Mesendoderm (in vitro differentiated cells): ENCODE measurements at regions not wholly inside any gene's neighbourhood (a gene's known extent, or its start where the extent isn't known, plus 50 kb on each side); places are given as distances from the start of the nearest gene placed in this dataset.

ENCODE experiments used
- DNase-seq: peaks from one replicate; pipeline ENCODE4 v3.0.0; 2013
- H2AK5ac ChIP-seq: 2 replicates; pipeline ENCODE4 v1.6.1; 2013; ENCODE audit warnings: low read length, inconsistent platforms
- H2BK120ac ChIP-seq: 2 replicates; pipeline ENCODE4 v1.6.1; 2013; ENCODE audit warnings: low read depth, mild to moderate bottlenecking, low read length, moderate library complexity, mixed read lengths
- H2BK15ac ChIP-seq: replicated peaks from 2 replicates; pipeline ENCODE4 v1.6.1; 2013; ENCODE audit warnings: low read depth, mild to moderate bottlenecking, moderate library complexity
- H2BK5ac ChIP-seq: 2 replicates; pipeline ENCODE4 v1.6.1; 2013; ENCODE audit warnings: low read length, inconsistent platforms
- H3K18ac ChIP-seq: 2 replicates; pipeline ENCODE4 v1.6.1; 2013; ENCODE audit warnings: mild to moderate bottlenecking, low read length, mixed read lengths
- H3K23ac ChIP-seq: one replicate; pipeline ENCODE4 v1.6.1; 2013; ENCODE audit warnings: low read length
- H3K27ac ChIP-seq: 2 replicates; pipeline ENCODE4 v1.5.1; 2013; ENCODE audit warnings: low read depth, mild to moderate bottlenecking, inconsistent platforms, low read length, moderate library complexity
- H3K27me3 ChIP-seq: 2 replicates; pipeline ENCODE4 v1.6.1; 2013; ENCODE audit warnings: low read length, control low read depth, mild to moderate bottlenecking, inconsistent platforms; ENCODE audit not compliant: insufficient read depth, poor library complexity
- H3K36me3 ChIP-seq: 2 replicates; pipeline ENCODE4 v1.6.1; 2013; ENCODE audit warnings: low read length, inconsistent platforms; ENCODE audit not compliant: control insufficient read depth, insufficient read depth
- H3K4ac ChIP-seq: one replicate; pipeline ENCODE4 v1.6.1; 2013; ENCODE audit warnings: low read depth, mild to moderate bottlenecking, low read length, moderate library complexity
- H3K4me1 ChIP-seq: 2 replicates; pipeline ENCODE4 v1.6.1; 2013; ENCODE audit warnings: low read depth, low read length, inconsistent platforms; ENCODE audit not compliant: control insufficient read depth
- H3K4me2 ChIP-seq: 2 replicates; pipeline ENCODE4 v1.6.1; 2013; ENCODE audit warnings: low read length
- H3K4me3 ChIP-seq: 2 replicates; pipeline ENCODE4 v1.5.1; 2013; ENCODE audit warnings: mild to moderate bottlenecking, low read length
- H3K56ac ChIP-seq: one replicate; pipeline ENCODE4 v1.6.1; 2013; ENCODE audit warnings: low read length
- H3K79me1 ChIP-seq: 2 replicates; pipeline ENCODE4 v1.6.1; 2013; ENCODE audit warnings: low read length, inconsistent platforms
- H3K79me2 ChIP-seq: 2 replicates; pipeline ENCODE4 v1.6.1; 2013; ENCODE audit warnings: mild to moderate bottlenecking, low read length; ENCODE audit not compliant: control insufficient read depth, insufficient read depth
- H3K9ac ChIP-seq: 2 replicates; pipeline ENCODE4 v1.6.1; 2013; ENCODE audit warnings: low read length, inconsistent platforms
- H4K5ac ChIP-seq: one replicate; pipeline ENCODE4 v1.6.1; 2013; ENCODE audit warnings: low read length
- H4K8ac ChIP-seq: one replicate; pipeline ENCODE4 v1.6.1; 2013; ENCODE audit warnings: low read depth, mild to moderate bottlenecking, control low read depth, low read length, moderate library complexity
- WGBS: extraction: QIAGEN DNeasy Blood & Tissue Kit; methylation state at CpG from one replicate; pipeline ENCODE4 v1.1.7; 2013; ENCODE audit warnings: low lambda C conversion rate, missing lambda C conversion rate; ENCODE audit not compliant: insufficient coverage; ENCODE audit errors: extremely low coverage; 5-methylcytosine and 5-hydroxymethylcytosine counted together

- Histone ChIP-seq H2BK15ac (no peak overlapping the region), H3K79me1 (no peaks in the 10 kb centered on the region), H3K4me1 (peaks cover 4% of the 10 kb centered on the region), H3K4ac (no peak overlapping the region), H3K56ac (no peak overlapping the region), H3K79me2 (no peaks in the 10 kb centered on the region), H3K4me2 (no peak overlapping the region), H2BK120ac (no peak overlapping the region), H3K4me3 (no peak overlapping the region), H3K9ac (no peak overlapping the region), H2AK5ac (no peak overlapping the region), H3K27ac (no peak overlapping the region), H4K8ac (no peak overlapping the region), H3K18ac (no peak overlapping the region), H4K5ac (no peak overlapping the region), H3K36me3 (no peaks in the 10 kb centered on the region), H2BK5ac (no peak overlapping the region), H3K23ac (no peak overlapping the region), H3K27me3 (no peaks in the 10 kb centered on the region)
- WGBS = no CpG with 5 or more reads among the region's 2 CpGs
- peak; percentile 55 for DNase-seq
Measured at GRCh38 chr2:203585516-203585915, 50.4 kb upstream of the RAPH1 start.

- no peak overlapping the region for H3K4me3 ChIP-seq
- no peak overlapping the region for H3K27ac ChIP-seq
- no peak overlapping the region for H2BK5ac ChIP-seq
- no peak overlapping the region for H2BK15ac ChIP-seq
- no peak overlapping the region for H3K23ac ChIP-seq
- H3K4me2 ChIP-seq = no peak overlapping the region
- no peak overlapping the region for H2BK120ac ChIP-seq
- H4K5ac ChIP-seq = no peak overlapping the region
- no peak overlapping the region for H3K18ac ChIP-seq
- H4K8ac ChIP-seq = no peak overlapping the region
- H3K56ac ChIP-seq = no peak overlapping the region
- H3K27me3 ChIP-seq = no peaks in the 10 kb centered on the region
- no peak overlapping the region for H3K9ac ChIP-seq
- H2AK5ac ChIP-seq = no peak overlapping the region
- no peaks in the 10 kb centered on the region for H3K79me1 ChIP-seq
- no peaks in the 10 kb centered on the region for H3K79me2 ChIP-seq
- H3K36me3 ChIP-seq = no peaks in the 10 kb centered on the region
- peaks cover 4% of the 10 kb centered on the region for H3K4me1 ChIP-seq
- H3K4ac ChIP-seq = no peak overlapping the region
- DNase-seq = no peak
- no CpG with 5 or more reads among the region's 6 CpGs for WGBS
Measured at GRCh38 chr2:203586206-203586605, 51.1 kb upstream of the RAPH1 start.

GRCh38 chr2:203586696-203587095 is 51.6 kb upstream of the RAPH1 start:
- H3K9ac ChIP-seq = no peak overlapping the region
- WGBS = no CpG with 5 or more reads among the region's 4 CpGs
- H2BK120ac ChIP-seq = no peak overlapping the region
- H2BK15ac ChIP-seq = no peak overlapping the region
- no peak overlapping the region for H3K4me3 ChIP-seq
- H3K27me3 ChIP-seq = no peaks in the 10 kb centered on the region
- H3K36me3 ChIP-seq = no peaks in the 10 kb centered on the region
- peak; percentile 38 for DNase-seq
- H3K4ac ChIP-seq = no peak overlapping the region
- no peak overlapping the region for H2AK5ac ChIP-seq
- H4K5ac ChIP-seq = no peak overlapping the region
- H3K4me1 ChIP-seq = peaks cover 4% of the 10 kb centered on the region
- no peak overlapping the region for H3K56ac ChIP-seq
- no peak overlapping the region for H3K18ac ChIP-seq
- no peak overlapping the region for H3K27ac ChIP-seq
- no peak overlapping the region for H4K8ac ChIP-seq
- H3K4me2 ChIP-seq = no peak overlapping the region
- H3K79me1 ChIP-seq = no peaks in the 10 kb centered on the region
- H3K79me2 ChIP-seq = no peaks in the 10 kb centered on the region
- no peak overlapping the region for H3K23ac ChIP-seq
- no peak overlapping the region for H2BK5ac ChIP-seq

GRCh38 chr2:203590496-203590895 is 55.4 kb upstream of the RAPH1 start:
- H3K36me3 ChIP-seq = no peaks in the 10 kb centered on the region
- no CpG with 5 or more reads among the region's 2 CpGs for WGBS

GRCh38 chr2:203591642-203592041 is 56.5 kb upstream of the RAPH1 start:
- H4K8ac ChIP-seq = no peak overlapping the region

More at GRCh38 chr2:203590496-203590895, 55.4 kb upstream of the RAPH1 start:
- Histone ChIP-seq H2BK120ac (no peak overlapping the region), H3K56ac (no peak overlapping the region), H3K79me2 (no peaks in the 10 kb centered on the region), H3K9ac (no peak overlapping the region), H4K8ac (no peak overlapping the region), H3K4ac (no peak overlapping the region), H4K5ac (no peak overlapping the region), H2BK15ac (no peak overlapping the region), H3K79me1 (no peaks in the 10 kb centered on the region), H3K27me3 (no peaks in the 10 kb centered on the region), H3K4me3 (no peak overlapping the region), H3K27ac (no peak overlapping the region), H3K23ac (no peak overlapping the region), H3K4me1 (peaks cover 2% of the 10 kb centered on the region), H3K18ac (no peak overlapping the region), H2AK5ac (no peak overlapping the region), H3K4me2 (no peak overlapping the region), H2BK5ac (no peak overlapping the region)
- no peak for DNase-seq

GRCh38 chr2:203592470-203592869 is 57.4 kb upstream of the RAPH1 start:
- no peak overlapping the region for H3K23ac ChIP-seq
- H3K79me2 ChIP-seq = no peaks in the 10 kb centered on the region
- H3K27me3 ChIP-seq = no peaks in the 10 kb centered on the region
- no peak overlapping the region for H3K56ac ChIP-seq
- H3K4me1 ChIP-seq = no peaks in the 10 kb centered on the region
- no peak overlapping the region for H2BK5ac ChIP-seq
- H3K4ac ChIP-seq = no peak overlapping the region
- no peak overlapping the region for H3K4me3 ChIP-seq
- no peak overlapping the region for H3K4me2 ChIP-seq
- no peak overlapping the region for H2BK15ac ChIP-seq
- no peak overlapping the region for H2BK120ac ChIP-seq
- no peak overlapping the region for H4K5ac ChIP-seq
- H3K9ac ChIP-seq = no peak overlapping the region
- no CpG with 5 or more reads among the region's 2 CpGs for WGBS
- no peak overlapping the region for H2AK5ac ChIP-seq
- no peak overlapping the region for H3K27ac ChIP-seq
- no peak overlapping the region for H3K18ac ChIP-seq
- no peaks in the 10 kb centered on the region for H3K79me1 ChIP-seq
- no peak for DNase-seq
- no peak overlapping the region for H4K8ac ChIP-seq
- no peaks in the 10 kb centered on the region for H3K36me3 ChIP-seq

More at GRCh38 chr2:203591642-203592041, 56.5 kb upstream of the RAPH1 start:
- H3K79me2 ChIP-seq = no peaks in the 10 kb centered on the region
- no peak overlapping the region for H3K18ac ChIP-seq
- H3K4me1 ChIP-seq = no peaks in the 10 kb centered on the region
- H4K5ac ChIP-seq = no peak overlapping the region
- H2AK5ac ChIP-seq = no peak overlapping the region
- H3K4ac ChIP-seq = no peak overlapping the region
- H3K27me3 ChIP-seq = no peaks in the 10 kb centered on the region
- H3K4me3 ChIP-seq = no peak overlapping the region
- H2BK5ac ChIP-seq = no peak overlapping the region
- DNase-seq = no peak
- H3K36me3 ChIP-seq = no peaks in the 10 kb centered on the region
- no peak overlapping the region for H2BK120ac ChIP-seq
- no peak overlapping the region for H3K4me2 ChIP-seq
- H3K56ac ChIP-seq = no peak overlapping the region
- no peaks in the 10 kb centered on the region for H3K79me1 ChIP-seq
- H2BK15ac ChIP-seq = no peak overlapping the region
- no peak overlapping the region for H3K23ac ChIP-seq
- no peak overlapping the region for H3K27ac ChIP-seq
- no peak overlapping the region for H3K9ac ChIP-seq
